ENCODE measurements at regions not wholly inside any gene's neighbourhood (a gene's known extent, or its start where the extent isn't known, plus 50 kb on each side); places are given as distances from the start of the nearest gene placed in this dataset.
A peak's percentile ranks its signal among the peaks of the same experiment; 100 is the strongest.
"Not testable (repeated sequence)": the region's sequence is repeated elsewhere in the genome, so short reads cannot be mapped to it uniquely, and the experiment has no call there.

- H3K4me3 ChIP-seq (ENCODE audit: low read depth, low read length): no peak overlapping the region
- no peak for DNase-seq (ENCODE audit: low read depth)
- no peak for TF ChIP-seq CTCF (conservative IDR thresholded peaks at IDR 0.05; ENCODE audit: low read depth, low read length)
Measured at GRCh38 chr9:115444959-115445358, 327.0 kb upstream of the TNC start.

- no peak for DNase-seq (ENCODE audit: low read depth)
- TF ChIP-seq CTCF (conservative IDR thresholded peaks at IDR 0.05; ENCODE audit: low read depth, low read length): no peak
Measured at GRCh38 chr9:115445655-115446054, 327.7 kb upstream of the TNC start.

GRCh38 chr9:115456515-115456914 is 338.6 kb upstream of the TNC start:
- no peak for TF ChIP-seq CTCF (conservative IDR thresholded peaks at IDR 0.05; ENCODE audit: low read depth, low read length)
- peak; percentile 3 for DNase-seq (ENCODE audit: low read depth)
- no peak overlapping the region for H3K4me3 ChIP-seq (ENCODE audit: low read depth, low read length)

More at GRCh38 chr9:115445655-115446054, 327.7 kb upstream of the TNC start:
- no peak overlapping the region for H3K4me3 ChIP-seq (ENCODE audit: low read depth, low read length)

GRCh38 chr9:115461280-115461679 is 343.3 kb upstream of the TNC start:
- no peak overlapping the region for H3K4me3 ChIP-seq (ENCODE audit: low read depth, low read length)
- DNase-seq (ENCODE audit: low read depth): no peak
- no peak for TF ChIP-seq CTCF (conservative IDR thresholded peaks at IDR 0.05; ENCODE audit: low read depth, low read length)

GRCh38 chr9:115462623-115463022 is 344.7 kb upstream of the TNC start:
- no peak for DNase-seq (ENCODE audit: low read depth)
- no peak overlapping the region for H3K4me3 ChIP-seq (ENCODE audit: low read depth, low read length)
- no peak for TF ChIP-seq CTCF (conservative IDR thresholded peaks at IDR 0.05; ENCODE audit: low read depth, low read length)

GRCh38 chr9:115466756-115467155 is 348.8 kb upstream of the TNC start:
- DNase-seq (ENCODE audit: low read depth): no peak
- no peak for TF ChIP-seq CTCF (conservative IDR thresholded peaks at IDR 0.05; ENCODE audit: low read depth, low read length)
- no peak overlapping the region for H3K4me3 ChIP-seq (ENCODE audit: low read depth, low read length)

- H3K4me3 ChIP-seq (ENCODE audit: low read depth, low read length): no peak overlapping the region
- no peak for TF ChIP-seq CTCF (conservative IDR thresholded peaks at IDR 0.05; ENCODE audit: low read depth, low read length)
- DNase-seq (ENCODE audit: low read depth): no peak
Measured at GRCh38 chr9:115469841-115470240, 351.9 kb upstream of the TNC start.

GRCh38 chr9:115473032-115473431 is 355.1 kb upstream of the TNC start:
- not testable (repeated sequence) for H3K4me3 ChIP-seq (ENCODE audit: low read depth, low read length); DNase-seq (ENCODE audit: low read depth)

Measured in choroid plexus epithelial cell (primary cell).